ENCODE measurements at regions not wholly inside any gene's neighbourhood (a gene's known extent, or its start where the extent isn't known, plus 50 kb on each side); places are given as distances from the start of the nearest gene placed in this dataset.

DNA sequence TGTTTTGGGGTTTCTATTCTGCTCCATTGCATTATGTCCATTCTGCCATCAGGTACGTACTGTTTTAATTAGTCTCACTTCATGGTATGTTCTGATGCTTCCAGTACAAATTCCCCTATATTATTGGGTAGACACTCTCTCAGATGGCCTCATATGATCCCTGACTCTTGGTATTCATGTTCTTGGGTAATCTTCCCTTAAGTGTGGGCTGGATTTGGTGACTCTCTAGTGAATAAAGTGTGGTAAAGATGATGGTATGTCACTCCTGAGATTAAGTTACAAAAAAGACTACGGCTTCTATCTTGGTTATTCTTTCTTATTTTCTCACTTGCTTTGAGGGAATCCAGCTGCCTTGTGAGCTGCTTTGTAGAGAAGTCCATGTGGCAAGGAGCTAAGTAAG, 89.6 kb upstream of the TBC1D5 start:
- TF ChIP-seq POLR2A (IDR thresholded peaks at IDR 0.05), result no peak
- no peak for TF ChIP-seq CTCF (IDR thresholded peaks at IDR 0.05 in 4 of 5, conservative IDR thresholded peaks at IDR 0.05 in 1 of 5)
